HG03045 (cell line): ENCODE measurements at regions not wholly inside any gene's neighbourhood (a gene's known extent, or its start where the extent isn't known, plus 50 kb on each side); places are given as distances from the start of the nearest gene placed in this dataset.
"Not testable (repeated sequence)": the region's sequence is repeated elsewhere in the genome, so short reads cannot be mapped to it uniquely, and the experiment has no call there.

Source experiments
- ATAC-seq: cut with Tn5 transposase; IDR thresholded peaks from one replicate; pipeline ENCODE4 v1.9.1; 2021; ENCODE audit warnings: mild to moderate bottlenecking, moderate library complexity; ENCODE audit not compliant: unreplicated experiment

DNA sequence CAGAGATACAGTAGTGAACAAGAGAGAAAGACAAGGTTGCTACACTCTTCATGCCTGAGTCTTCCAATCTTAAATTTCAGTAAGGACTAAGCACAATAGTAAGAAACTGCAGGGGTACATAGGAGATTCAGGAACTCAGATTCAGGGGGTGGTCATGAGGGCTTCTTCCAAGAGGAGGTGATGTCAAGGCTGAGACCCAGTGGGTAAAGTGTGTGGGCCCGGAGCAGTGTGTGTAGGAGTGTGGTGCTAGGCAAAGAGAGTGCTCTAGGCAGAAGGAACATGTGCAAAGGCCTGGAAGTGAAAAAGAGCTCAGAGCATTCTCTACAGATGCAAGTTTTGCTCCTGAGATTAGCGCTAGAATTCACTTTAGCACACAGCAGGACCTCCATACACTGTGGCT lies 102.9 kb upstream of the SPATA12 start:
- no peak for ATAC-seq

DNA sequence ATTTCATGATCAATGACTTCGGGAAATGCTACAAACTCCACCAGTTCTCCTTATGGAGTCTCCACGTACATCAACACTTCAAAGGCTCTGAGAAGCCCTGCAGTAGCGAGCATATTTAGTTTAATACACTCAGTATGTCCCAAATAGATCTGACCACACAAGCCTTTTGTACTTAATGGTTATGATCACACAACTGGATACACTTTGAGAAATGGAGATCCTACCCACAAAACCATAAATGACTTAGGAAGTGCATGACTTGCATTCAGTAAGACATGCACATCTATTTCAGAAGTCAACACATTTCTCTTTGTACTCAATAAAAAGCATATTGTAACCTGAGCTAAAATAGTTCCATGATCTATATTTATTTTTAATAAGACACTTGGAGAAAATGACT lies 103.6 kb upstream of the SPATA12 start:
- no peak for ATAC-seq

DNA sequence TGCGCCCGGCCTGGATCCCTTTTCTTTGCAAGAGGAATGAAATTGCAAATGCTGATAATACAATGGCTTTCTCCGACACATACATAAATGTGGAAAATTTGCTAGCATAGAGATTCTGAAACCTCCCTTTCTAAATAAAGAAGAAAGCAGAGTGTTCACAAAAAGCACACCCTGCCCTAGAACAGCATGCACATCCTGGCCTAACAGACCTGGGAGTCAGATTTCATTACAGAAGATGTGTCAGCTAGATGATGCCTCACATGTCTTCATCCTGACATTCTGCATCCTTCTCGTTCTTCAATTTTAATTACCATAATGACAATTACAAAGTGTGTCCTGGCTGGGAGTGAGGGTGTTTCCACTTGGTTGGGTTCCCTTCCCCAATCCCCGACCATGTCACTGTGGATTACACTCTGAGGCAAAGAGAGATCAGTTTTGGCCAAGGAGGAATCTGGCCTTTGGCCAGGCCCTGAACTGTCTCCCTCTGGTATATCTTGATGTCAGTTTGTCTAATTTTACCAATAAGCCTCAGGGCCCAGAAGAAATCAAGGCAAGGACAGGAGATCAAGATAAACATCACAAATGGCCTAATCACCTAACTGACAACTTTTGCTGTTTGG lies 104.9 kb upstream of the SPATA12 start:
- no peak for ATAC-seq

DNA sequence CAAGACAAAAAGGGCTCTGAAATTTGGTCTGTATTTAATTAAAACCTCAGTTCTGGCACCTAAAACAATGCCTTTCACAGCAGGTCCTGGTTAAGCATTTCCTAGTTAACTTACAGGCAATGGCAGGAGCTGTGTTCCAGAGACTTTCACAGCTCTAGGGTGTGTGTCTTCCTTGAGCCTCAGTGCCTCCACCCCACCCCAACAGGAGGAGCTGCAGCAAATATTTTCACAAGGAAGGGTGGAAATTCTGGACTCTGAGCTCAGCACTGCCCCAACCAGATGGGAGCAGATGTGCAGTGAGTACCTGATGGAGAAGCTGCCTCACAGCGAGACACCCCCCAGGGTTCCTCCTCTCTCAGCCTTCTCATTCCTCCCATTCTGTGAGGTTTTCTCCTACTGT lies 106.3 kb upstream of the SPATA12 start:
- no peak for ATAC-seq

DNA sequence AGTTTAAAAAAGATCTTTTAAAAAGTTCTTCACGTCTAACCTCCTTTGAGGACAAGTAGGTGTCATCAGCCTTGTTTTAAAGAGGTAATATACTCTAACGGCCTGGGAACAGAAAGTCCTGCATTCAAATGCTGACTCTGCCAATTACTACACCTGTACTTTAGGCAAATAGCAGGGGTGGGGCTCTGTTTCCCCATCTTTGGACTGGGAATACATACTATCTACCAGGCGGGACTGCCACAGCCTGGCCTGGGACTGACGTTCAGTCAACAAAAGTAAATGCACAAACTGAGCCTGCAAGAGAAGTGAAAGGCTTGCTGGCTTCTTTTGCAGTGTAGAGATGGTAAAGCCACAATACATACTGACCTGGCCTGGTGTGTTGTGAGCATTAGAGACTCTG lies 107.6 kb upstream of the SPATA12 start:
- ATAC-seq: no peak

DNA sequence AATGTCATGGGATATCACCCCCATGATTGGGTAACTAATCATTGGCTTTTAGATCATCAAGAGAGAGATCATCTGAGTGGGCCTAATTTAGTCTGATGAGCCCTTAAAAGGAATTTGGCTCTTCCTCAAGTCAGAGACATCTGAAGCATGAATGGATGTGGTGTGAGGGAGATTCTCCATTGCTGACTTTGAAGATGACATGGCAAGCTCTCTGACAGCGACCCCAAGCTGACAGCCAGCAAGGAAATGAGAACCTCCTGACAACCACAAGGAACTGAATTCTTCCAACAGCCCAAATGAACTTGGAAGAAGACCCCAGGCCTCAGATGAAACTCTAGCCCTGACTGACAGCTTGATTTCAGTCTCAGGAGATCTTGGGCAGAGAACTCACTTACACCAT lies 108.4 kb upstream of the SPATA12 start:
- ATAC-seq: no peak

DNA sequence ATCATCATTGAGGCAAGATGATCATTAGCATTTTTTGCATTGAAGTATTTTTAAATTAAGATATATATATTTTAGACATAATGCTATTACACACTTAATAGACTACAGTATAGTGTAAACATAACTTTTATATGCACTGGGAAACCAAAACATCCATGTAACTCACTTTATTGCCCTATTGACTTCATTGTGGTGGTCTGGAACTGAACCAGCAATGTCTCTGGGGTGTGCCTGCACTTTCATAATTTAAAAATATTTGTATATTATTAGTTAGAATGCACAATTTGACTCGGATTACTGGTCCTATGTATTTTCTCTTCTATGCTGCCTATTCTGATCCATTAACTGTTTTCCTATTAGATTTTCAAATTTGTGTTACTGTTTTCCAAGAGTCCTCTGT lies 109.1 kb upstream of the SPATA12 start:
- ATAC-seq: no peak

DNA sequence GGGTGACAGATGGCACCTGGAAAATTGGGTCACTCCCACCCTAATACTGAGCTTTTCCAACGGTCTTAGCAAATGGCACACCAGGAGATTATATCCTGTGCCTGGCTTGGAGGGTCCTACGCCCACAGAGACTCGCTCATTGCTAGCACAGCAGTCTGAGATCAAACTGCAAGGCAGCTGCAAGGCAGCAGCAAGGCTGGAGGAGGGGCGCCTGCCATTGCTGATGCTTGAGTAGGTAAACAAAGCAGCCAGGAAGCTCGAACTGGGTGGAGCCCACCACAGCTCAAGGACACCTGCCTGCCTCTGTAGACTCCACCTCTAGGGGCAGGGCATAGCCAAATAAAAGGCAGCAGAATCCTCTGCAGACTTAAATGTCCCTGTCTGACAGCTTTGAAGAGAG lies 115.1 kb upstream of the SPATA12 start:
- not testable (repeated sequence) for ATAC-seq

DNA sequence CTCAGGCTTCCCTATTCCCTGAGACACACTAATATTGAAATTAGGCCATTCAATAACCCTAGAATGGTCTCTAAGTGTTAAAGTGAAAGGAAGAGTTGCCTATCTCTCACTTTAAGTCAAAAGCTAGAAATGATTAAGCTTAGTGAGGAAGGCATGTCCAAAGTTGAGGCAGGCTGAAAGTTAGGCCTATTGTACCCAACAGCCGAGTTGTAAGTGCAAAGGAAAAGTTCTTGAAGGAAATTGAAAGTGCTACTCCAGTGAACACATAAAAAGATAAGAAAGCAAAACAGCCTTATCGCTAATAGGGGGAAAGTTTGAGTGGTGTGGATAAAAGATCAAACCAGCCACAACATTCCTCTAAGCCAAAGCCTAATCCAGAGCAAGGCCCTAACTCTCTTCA lies 117.9 kb upstream of the SPATA12 start:
- no peak for ATAC-seq

DNA sequence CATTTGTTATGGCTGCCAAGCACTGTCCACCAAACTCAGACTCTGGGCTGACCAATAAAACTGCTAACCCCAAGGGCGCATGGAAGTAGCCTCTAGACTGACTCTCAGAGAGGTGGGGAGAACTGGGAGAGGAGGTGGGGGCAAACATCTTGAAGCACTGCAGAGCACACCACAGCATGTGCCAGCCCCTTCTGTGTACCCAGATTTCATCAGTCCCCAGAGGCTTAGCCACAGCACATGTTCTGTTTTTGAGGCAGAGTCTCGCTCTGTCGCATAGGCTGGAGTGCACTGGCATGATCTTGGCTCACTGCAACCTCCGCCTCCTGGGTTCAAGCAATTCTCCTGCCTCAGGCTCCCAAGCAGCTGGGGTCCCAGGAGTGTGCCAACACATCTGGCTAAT lies 119.5 kb upstream of the SPATA12 start:
- no peak for ATAC-seq

DNA sequence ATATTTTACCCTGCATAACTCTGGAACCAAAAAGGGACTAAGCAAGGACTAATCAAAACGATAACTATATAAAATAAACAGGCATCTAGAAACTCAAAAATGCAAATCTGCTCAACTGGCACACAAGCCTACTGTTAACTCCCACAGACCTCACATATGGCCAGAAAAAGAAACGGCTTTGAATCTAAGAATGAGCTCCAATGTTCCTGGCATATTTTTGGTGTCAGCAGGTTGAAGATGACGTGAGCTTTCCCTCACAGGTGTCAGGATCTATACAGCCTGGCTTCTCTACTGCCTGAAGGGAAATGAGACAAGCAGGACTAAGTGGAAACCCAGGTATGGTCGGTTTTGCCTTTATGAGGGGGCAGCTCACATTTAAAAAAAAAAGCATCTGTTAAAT lies 120.1 kb upstream of the SPATA12 start:
- no peak for ATAC-seq

DNA sequence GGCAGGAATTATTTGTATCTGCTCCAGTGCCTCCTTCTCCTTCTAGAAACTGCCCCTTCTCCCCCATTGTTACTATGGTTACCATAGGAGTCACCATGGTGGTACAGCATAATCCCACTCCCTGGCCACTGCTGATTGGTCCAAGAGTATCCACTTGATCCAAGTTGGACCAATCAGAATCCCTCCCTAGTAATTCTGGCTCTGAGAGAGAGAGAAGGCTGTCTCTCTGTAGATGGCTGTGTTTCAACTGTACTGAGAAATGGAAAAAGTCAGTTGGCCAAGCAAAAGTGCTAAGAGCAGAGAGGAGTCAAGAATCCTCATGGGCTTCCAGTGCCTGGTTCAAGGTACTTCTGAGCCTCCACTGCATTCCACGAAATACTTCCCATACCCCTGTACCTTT lies 120.6 kb upstream of the SPATA12 start:
- no peak for ATAC-seq

DNA sequence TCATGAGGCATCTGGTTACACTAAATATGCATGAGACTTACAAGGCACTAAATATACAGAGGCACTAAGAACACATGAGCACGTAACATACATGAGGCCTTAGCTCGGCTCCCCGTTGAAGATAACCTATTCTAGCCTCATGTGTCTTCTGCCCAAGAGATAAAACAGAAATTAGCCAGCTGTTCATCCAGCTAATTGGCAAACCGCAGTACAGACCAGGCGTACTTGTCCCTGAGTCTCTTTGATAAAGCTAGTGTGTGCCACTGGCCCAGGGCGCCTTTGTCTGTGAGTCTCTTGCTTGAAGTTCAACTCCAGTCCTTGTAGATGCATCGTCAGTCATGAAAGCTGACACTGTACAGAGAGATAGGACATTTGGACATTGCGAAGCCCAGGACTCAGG lies 121.9 kb upstream of the SPATA12 start:
- ATAC-seq: no peak

DNA sequence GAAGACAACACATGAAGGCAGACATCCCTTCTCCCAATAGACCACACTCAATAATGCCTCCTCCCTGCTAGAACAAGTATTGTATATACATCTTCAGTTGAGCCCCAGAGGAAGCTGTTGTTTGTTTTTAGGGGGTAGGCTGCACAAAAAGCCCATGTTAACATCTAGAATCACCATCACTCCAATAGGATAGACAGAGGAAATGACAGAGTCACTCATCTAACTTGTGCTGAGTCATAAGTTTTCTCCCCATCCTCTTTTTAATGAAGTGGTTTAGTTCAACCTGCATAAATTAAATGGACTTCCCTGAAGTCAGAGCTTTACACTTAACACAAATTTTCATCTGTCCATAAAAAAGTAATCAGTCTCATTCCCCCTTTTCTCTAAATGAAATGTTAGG lies 122.9 kb upstream of the SPATA12 start:
- ATAC-seq: no peak

DNA sequence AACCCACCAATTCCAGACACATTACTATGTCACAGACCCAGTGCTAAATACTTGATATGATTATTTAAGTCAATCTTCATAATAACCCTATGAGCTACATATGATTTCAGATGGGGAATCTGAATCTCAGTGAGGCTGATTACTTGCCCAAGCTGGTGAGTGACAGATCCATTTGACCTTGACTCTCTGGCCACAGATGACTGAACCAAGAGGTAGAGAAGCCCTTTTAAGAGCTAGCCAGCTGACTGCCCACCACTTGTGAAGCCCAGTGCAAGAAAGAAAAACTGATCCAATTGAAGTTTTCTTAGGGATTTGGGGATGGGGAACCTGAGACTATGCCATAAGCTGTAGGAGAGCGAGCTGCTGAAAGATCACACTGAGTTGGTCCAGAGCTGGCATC lies 124.7 kb upstream of the SPATA12 start:
- no peak for ATAC-seq

DNA sequence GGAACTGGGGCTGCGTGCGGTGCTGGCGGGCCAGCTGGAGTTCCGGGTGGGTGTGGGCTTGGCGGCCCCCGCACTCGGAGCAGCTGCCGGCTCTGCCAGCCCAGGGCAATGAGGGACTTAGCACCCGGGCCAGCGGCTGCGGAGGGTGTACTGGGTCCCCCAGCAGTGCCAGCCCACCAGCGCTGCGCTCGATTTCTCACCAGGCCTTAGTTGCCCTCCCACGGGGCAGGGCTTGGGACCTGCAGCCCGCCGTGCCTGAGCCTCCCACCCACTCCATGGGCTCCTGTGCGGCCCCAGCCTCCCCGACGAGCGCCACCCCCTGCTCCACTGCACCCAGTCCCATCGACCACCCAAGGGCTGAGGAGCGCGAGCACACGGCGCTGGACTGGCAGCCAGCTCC lies 126.0 kb upstream of the SPATA12 start:
- not testable (repeated sequence) for ATAC-seq

DNA sequence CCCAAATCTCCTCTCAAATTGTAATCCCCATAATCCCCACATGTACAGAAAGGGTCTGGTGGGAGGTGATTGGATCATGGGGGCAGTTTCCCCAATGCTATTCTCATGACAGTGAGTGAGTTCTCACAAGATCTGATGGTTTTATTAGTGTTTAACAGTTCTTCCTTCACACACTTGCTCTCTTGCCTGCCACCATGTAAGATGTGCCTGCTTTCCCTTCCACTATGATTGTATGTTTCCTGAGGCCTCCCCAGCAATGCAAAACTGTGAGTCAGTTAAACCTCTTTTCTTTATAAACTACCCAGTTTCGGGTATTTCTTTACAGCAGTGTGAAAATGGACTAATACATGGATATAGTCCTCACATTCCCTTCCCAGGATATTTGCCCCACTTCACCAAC lies 126.7 kb upstream of the SPATA12 start:
- ATAC-seq: no peak

DNA sequence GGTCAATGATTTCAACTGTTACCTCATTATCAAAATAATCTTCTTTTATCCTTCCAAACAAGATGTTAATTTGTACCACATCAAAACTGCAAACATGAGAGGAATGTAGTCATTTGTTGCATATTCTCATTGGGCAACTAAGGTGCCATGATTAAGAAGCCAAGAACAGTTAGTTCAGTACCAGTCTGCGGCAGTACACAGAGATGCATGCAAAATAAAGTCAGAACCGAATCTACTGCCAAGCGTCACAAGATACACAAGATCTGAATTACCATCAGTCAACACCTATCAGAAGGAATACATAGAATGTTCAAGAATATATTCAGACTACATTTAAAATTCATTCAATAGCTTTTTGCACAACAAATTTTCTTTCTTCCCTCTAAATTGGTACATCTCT lies 127.6 kb upstream of the SPATA12 start:
- ATAC-seq: no peak

DNA sequence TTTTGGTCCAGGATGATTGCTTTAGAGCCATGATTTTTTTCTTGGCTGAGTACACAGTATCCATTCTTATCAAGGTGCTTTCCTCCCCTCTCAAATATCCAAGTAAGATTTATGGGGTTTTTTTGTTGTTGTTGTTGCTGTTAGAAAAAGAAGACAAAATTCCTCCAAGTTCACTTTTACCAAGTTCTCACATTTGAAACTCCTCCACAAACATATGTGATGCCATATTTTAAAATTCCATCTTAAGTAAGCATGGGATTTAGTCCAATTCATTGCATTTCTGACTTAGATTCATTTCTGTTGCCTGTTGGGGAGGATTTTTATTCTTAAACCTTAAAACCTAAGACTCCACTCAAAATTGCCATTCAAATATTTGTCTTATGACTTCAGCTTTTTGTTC lies 128.6 kb upstream of the SPATA12 start:
- ATAC-seq: no peak

DNA sequence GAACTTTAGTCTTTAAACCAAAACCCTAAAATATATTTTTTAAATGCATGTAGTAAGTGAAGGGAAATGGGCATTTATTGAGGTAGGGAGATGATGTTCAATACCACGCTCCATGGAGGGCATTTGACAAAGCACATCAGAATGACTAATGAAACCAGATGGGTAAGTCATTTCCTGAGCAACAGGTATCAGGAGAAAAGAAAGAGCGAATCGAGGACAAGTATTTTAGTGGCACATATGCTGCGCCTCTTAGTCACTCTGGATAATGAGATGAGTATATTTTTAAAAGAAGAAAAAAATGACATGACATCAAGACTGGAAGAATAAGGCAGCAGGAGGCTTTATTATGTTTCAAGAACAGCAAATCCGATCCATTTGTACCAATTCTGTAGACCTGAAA lies 129.0 kb upstream of the ARHGEF3 start:
- no peak for ATAC-seq

DNA sequence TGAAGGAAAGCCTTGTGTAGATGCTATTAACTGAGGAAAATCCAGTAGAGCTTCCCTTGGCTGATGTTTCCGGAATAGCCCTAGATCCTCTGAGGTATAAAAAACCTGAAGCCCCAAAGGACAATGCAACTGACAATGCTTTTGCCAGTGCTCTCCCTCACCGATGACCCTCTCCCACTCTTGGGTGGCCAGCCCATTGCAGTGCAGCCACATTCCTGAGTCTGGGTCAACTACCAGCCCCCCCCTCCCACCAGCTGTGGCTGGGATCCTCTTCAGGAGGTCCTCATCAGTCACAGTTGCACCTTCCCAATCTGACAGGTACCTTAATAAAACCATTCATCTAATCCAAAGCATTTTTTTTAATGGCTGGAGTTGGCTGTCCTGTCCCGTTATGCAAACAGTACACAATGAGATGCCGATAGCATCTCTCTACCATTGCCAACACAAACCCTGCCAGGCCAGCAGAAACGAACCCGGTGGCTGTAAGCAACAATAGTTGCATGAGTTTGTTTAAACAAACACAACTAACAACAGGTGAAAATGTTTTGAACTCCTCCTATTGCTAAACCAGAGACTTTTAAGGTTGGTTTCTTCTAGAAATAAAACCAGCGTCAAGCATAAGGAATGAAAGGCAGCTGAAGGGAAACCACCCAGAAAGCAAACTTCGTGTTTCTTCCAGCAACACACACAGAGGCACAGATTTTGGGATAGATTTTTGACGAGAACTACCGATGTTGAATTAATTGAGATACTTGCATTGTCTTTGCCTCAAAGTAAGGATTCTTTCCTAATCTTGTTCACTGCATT lies 128.3 kb upstream of the ARHGEF3 start:
- no peak for ATAC-seq

DNA sequence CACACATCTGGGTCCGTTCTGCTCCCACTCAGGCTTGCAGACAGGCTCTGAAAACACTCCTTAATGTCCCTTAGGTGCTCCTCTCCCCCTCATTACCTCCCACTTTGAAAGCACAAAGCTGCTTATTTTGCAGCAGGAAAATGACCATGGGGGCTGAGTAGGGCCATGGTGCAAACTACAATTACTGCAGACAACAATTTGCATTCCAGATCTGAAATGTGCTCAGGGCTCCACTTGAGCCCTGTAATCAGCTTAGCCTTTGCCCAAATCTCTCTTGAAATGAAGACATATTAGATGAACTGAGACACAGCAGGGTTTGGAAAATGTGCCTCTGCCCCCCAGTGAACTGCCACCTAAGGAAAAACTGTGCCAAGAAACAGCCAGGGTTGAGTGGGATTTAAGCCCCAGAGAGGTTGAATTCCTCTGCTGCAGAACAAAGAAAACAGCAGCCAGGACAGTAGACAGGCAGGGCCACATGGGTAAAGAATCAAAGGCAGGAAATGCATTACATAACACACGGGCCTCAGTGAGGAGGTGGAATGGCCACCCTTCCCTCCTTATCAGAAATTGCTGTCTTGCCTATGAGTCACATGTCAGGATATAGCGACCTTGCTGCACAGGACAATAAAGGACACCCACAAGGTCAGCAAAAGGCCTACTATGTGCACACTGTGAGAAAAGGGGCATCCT lies 126.8 kb upstream of the ARHGEF3 start:
- no peak for ATAC-seq
